CD4-positive, alpha-beta T cell treated with Interleukin-6 at 100 ng/mL for 8 hours (primary cell): ENCODE measurements at regions not wholly inside any gene's neighbourhood (a gene's known extent, or its start where the extent isn't known, plus 50 kb on each side); places are given as distances from the start of the nearest gene placed in this dataset.
A peak's percentile ranks its signal among the peaks of the same experiment; 100 is the strongest.

Experiments used
- DNase-seq: peaks from one replicate; pipeline ENCODE4 v3.0.0-alpha.2; 2020; ENCODE audit warnings: mixed read lengths, low spot score

GRCh38 chr2:18425210-18425703 is 135.2 kb downstream of the RDH14 start:
- DNase-seq: no peak

GRCh38 chr2:18423636-18424035 is 136.8 kb downstream of the RDH14 start:
- no peak for DNase-seq

DNA sequence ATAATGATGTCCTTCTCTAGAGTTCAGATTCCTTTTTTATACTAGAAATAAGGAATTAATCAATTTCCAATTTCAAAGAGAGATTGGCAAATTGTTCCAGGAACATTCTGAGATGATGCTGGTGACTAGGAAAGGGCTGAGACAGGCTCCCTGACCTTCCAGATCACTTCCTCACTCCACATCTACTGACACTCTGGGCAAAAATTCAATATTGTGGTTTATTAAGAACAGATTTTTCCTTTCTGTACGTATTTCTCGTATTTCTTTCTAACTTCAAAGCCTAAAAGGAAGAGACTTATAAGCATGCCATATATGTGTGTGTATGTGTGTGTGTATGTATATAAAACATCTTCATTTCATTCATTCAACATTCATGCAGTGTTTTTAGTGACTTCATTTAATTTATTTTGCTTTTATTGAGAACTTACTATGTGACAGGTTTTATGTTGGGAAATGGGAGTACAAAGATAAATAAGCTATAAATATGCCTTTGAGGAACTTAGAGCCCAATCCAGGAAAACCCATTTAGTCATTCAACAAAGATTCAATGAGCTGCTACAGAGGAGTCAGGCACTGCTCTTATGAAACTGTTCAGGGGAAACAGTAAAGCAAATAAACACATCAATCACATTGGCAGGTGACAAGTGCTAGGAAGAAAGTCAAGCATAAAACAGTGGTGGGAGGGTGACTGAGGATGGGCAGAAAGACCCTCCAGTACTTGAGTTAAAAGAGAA is 137.9 kb downstream of the RDH14 start:
- no peak for DNase-seq

DNA sequence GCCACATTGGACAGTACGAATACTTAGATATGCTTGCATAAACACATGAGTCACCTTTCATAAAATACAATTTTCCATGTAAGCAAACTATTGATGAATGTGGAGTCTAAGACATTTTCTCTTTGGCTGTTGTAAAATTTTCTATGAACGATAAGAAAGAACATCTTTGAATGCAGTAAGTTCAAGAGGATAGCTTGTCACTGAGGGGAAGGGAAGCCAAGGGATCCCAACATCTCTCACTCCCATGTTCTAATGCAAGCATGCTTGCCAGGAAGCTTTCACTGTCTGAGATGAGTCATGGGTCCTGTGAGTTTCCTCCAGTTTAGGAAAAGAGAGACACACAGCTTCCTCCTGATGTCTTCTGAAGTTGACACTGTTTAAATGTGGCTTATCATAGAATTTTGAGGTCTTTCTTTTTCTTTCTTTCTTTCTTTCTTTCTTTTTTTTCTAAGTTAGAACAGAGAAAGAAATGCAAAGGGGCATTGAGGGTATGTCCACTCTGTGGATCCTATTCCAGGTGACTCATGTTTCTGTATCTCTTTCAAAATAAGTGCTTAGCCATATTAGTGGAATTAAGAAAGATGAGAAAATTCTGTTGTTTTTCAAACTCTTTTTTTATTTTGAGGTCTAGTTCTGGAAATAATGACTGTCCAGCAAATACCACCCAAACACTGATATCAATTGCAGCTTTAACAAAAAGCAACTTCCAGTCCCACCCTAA is 146.6 kb downstream of the RDH14 start:
- no peak for DNase-seq

- no peak for DNase-seq
Measured at GRCh38 chr2:18412980-18413675, 147.3 kb downstream of the RDH14 start.

GRCh38 chr2:18411626-18412025 is 148.8 kb downstream of the RDH14 start:
- DNase-seq: no peak

DNA sequence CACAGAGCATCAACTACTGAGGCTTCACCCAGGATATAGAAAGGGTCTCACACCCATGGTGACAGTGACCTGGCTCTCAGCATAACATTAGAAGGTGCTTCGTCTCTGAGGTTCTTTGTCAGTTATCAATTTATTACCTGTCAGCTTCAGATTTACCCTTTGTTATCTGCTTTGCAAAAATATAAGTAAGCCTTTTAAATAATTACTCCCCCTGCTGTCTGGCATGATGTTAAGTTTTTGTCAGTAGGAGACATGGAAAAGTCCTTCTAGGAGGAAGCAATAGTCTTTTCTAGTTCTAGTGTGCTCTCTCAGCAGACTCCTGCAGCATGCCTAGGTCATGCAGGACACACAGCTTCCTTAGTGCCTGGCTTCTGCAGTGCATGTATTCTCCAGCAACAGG is 149.9 kb downstream of the RDH14 start:
- no peak for DNase-seq

DNA sequence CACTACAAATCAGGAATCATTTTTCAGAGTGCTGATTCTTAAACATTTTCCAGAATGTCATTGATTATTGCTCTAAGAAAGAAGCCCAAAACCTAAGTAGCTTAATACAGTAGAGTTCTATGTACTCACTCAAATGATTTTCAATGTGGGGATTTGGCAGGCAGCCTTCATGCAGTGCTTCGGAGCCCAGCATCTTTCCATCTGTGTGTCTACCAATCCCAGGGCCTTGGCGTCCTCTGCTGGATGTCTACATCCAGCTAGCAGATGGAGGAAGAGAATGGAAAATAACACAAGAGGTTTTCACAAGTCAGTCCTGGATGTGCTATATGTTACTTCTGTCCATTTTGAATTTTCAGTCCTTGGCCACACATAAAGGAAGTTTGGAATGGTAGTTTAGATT is 151.8 kb downstream of the RDH14 start:
- DNase-seq: no peak

GRCh38 chr2:18406219-18406618 is 154.2 kb downstream of the RDH14 start:
- no peak for DNase-seq

DNA sequence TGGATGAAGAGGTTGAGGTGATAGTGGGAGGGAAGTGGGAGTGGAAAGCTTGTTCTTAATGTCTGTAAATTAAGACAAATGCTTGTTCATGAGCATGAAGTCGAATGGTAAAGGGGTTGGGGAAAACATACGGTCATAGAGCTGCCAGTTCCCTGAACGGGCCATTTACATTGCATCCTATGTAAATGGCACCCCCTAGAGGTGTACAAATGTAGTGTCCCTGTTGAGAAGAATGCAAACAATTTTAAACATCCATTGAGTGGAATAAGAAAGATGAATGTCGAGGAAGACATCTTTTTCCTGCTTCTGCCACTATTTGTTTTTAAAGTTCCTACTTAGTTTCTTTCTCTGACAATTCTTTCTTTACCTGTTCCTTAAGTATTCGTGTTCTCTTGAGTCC is 155.7 kb downstream of the RDH14 start:
- DNase-seq: no peak

DNA sequence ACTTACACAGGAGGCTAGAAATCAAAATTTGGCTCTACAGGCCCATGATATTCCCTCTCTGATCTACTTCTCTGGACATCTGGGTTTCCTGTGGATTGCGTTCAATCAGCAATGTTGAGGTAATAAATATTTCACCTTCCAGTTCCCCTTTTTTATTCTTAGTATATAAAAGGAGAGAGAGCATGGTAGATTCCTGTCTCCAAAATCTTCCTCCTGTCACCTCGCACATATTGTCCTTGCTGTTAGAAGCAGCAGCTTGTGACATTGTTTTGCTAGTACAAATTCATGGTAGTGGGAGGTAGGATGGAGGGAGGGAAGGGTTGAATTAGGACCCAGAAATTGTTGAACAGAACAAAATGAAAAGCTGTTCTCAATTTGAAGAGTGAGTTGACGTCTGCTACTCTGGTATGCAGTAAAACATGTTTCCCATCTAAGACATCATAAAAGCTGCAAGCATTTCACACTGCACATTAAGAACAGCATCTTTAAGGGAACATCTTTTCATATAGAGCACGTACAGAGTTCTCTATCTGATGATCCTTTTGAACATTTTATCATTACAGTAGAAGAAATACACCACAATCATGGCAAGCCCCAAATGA is 156.4 kb downstream of the RDH14 start:
- no peak for DNase-seq

DNA sequence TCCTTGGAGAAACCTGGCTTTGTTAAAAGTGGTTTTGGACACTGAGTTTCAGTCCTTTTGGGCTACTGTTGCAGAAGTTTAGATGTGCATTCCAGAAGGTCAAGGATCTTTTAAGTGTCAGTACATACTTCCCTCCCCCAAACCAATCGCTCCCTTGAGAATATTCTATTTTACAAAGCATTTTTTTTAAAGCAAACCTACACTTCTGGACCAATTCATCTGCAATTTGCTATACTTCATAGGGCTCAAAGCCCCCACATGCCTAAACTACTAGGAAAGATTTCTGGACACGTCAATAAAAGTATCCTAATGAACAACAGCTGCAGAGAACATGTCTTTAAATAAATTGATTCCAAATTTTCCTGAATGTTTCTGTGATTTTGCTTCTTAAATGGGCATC is 157.6 kb downstream of the RDH14 start:
- DNase-seq: no peak

- no peak for DNase-seq
Measured at GRCh38 chr2:18401471-18401870, 159.0 kb downstream of the RDH14 start.

- DNase-seq: no peak
Measured at GRCh38 chr2:18399601-18400000, 160.9 kb downstream of the RDH14 start.

GRCh38 chr2:18398833-18399232 is 161.6 kb downstream of the RDH14 start:
- no peak for DNase-seq

DNA sequence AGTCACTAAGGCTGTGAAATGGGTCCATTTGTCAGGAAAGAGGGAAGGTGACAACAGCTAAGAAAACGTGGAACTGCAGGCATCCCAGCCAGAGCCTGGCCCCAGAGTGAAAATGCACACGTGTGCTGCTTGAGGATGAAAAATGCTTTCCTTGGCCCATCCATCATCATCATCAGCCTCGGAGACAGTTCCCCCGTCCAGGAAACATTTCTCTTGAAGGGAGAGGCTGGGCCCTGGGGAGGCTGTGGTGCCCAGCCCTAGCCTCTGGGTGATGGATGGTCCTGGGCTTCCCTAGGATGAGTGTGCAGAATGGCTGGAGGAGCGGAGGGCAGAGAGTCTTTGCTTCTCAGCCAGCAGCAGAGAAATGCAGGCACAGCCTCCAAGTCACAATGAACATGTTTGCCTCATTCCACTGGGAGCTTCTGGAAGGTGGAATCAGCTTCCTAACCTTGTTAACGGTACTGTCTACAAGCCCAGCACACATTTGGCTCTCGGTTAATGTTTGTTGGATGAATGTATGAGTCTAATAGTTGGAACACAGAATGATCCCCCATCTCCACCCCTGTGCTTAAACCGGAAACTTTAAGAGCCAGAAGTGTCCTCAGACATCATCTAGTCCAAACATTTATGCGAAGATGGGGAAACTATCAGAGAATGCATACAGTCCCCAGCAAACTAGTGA is 164.0 kb downstream of the RDH14 start:
- no peak for DNase-seq

DNA sequence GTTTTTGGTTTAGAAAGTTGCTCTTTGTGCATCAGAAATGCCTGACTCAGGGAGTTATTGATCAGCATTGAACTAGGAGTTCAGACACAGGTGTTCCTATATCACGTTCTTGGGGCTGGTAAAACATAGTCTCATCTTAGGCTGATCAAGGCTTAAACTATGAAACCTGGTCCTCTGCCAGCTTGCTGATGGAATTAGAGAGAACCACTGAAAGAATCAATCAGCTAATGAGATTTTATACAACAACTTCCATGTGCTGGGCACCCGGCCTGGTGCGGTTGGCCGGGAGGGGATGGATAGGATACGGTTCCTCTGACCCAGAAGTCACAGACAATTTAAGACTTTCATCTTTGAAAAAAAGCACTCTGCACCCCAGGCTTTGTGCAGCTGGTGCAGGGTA is 164.9 kb downstream of the RDH14 start:
- no peak for DNase-seq

DNA sequence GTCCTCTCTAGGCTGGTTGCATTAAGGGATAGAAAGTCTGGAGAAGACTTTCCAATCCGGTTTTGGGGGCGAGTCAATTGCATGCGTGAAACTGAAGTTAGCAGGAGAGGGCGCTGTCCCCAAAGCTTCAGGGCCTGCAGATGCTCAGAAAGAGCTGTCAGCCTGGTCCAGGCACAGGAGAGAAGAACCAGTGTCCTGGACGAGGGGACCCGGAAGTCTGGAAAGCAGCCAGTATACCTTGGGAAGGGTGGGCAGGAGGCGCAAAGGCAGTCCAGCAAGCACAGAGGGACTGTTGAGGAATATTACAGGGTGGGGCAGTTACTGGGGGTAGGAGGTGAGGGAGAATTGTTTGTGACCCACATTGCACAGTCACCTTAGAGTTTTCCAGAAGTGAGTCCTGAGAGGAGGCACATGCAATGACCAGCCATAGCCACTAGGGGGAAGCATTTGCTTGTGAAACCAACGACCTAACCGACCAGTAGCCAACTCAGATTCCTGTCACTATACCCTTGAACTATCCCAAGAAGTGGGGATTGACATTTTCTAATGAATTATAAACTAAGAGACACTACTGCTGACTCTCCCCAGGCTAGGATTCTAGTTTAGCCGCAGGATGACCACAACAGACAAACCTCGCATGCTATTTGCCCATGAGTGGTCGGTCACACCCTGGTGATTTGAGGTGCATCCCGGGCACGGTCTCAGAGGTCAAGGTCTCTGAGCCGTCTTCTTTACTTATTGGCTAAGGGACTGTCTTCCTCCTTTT is 172.8 kb downstream of the RDH14 start:
- peak; percentile 44 for DNase-seq

DNA sequence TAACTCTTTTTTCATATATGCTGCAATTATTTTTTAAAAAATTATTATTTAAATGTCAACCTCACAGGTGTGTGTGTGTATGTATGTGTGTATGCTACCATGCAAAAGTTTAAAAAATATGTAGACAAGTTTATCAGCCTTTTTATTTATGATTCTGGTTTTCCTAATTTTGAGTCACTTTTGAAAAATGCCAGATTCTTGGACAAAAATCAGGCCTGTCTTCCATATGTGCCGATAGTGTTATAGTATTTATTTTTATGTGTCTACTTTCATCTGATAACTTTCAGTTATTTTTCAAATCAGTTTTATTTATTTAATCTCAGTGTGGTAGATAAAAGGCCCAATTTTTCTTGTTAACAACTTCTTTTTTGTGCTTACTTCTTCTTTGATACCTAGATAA is 176.2 kb downstream of the RDH14 start:
- DNase-seq: no peak

DNA sequence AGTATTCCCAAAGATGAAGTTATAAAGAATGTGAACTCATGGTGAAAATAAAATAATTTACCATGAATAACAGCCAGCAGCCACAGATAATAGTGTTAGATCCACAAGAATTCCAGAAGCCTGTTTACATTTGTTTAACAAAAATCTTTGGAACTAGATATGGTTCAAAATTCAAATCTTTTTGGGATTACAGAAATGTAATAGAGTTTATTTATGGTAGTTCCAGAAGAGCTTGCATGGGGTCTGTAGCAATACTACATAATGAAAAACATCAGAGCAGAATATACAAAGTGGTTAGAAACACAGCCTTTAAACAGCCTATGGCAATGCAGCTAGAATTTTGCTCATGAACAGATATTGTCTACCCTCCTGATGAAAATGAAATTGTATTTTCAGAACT is 179.1 kb downstream of the RDH14 start:
- no peak for DNase-seq

GRCh38 chr2:18380321-18380720 is 180.1 kb downstream of the RDH14 start:
- DNase-seq: no peak
